Activated CD8-positive, alpha-beta T cell treated with anti-CD3 and anti-CD28 coated beads for 36 hours (primary cell): ENCODE measurements at regions not wholly inside any gene's neighbourhood (a gene's known extent, or its start where the extent isn't known, plus 50 kb on each side); places are given as distances from the start of the nearest gene placed in this dataset.

Experiments used
- ATAC-seq: fragments of 200-7000 bp; cut with Tn5 transposase; one replicate; pipeline ENCODE4 v1.10.0; 2021; ENCODE audit warnings: mild to moderate bottlenecking, moderate library complexity
- CTCF ChIA-PET: fragments of 350-600 bp; sonication (Branson Sonifier 250); formaldehyde crosslinking; loops from one replicate; lab custom pipeline; 2021; ENCODE audit warnings: antibody characterized with exemption; lab: Charles Lee
- POLR2A ChIA-PET: fragments of 350-600 bp; sonication (Branson Sonifier 250); formaldehyde crosslinking; loops from one replicate; lab custom pipeline; 2021; ENCODE audit warnings: antibody characterized with exemption; lab: Charles Lee
- DNase-seq: peaks from one replicate; pipeline ENCODE4 v3.0.0-alpha.2; 2020
- H3K27ac Mint-ChIP-seq: one replicate; pipeline ENCODE4 v1.8.0; 2021; ENCODE audit warnings: mild to moderate bottlenecking, mixed read lengths
- H3K27me3 Mint-ChIP-seq: one replicate; pipeline ENCODE4 v1.8.0; 2021; ENCODE audit warnings: mixed read lengths
- H3K36me3 Mint-ChIP-seq: one replicate; pipeline ENCODE4 v1.8.0; 2021; ENCODE audit warnings: low read depth, mixed read lengths
- H3K4me1 Mint-ChIP-seq: one replicate; pipeline ENCODE4 v1.8.0; 2021; ENCODE audit warnings: low read depth, mixed read lengths
- H3K4me3 Mint-ChIP-seq: one replicate; pipeline ENCODE4 v1.8.0; 2021; ENCODE audit warnings: mild to moderate bottlenecking, moderate library complexity, mixed read lengths
- H3K9me3 Mint-ChIP-seq: one replicate; pipeline ENCODE4 v1.8.0; 2021; ENCODE audit warnings: mixed read lengths
- CTCF ChIP-seq: fragments of 200-600 bp; IDR thresholded peaks from one replicate; pipeline ENCODE4 v1.8.0; 2022; ENCODE audit warnings: antibody characterized with exemption, mild to moderate bottlenecking
- intact Hi-C: fragments of 100-400 bp; cut with micrococcal nuclease; formaldehyde crosslinking; loops from one replicate; pipeline ENCODE4 v1.10.0; 2022

- ChIA-PET CTCF (no interaction called here), POLR2A (no interaction called here)
- ATAC-seq, result no peak
- Mint-ChIP-seq H3K36me3 (no peaks in the 10 kb centered on the region), H3K27ac (no peak overlapping the region), H3K27me3 (peaks cover 2% of the 10 kb centered on the region), H3K9me3 (peaks cover 21% of the 10 kb centered on the region), H3K4me3 (no peak overlapping the region), H3K4me1 (no peaks in the 10 kb centered on the region)
- intact Hi-C loops, result no loop called here
- TF ChIP-seq CTCF, result no peak
- DNase-seq, result no peak
Measured at GRCh38 chr4:12674184-12674583, 810.0 kb downstream of the RAB28 start.

- intact Hi-C loops, result no loop called here
- POLR2A ChIA-PET, result no interaction called here
Measured at GRCh38 chr4:12672303-12672702, 811.8 kb downstream of the RAB28 start.

DNA sequence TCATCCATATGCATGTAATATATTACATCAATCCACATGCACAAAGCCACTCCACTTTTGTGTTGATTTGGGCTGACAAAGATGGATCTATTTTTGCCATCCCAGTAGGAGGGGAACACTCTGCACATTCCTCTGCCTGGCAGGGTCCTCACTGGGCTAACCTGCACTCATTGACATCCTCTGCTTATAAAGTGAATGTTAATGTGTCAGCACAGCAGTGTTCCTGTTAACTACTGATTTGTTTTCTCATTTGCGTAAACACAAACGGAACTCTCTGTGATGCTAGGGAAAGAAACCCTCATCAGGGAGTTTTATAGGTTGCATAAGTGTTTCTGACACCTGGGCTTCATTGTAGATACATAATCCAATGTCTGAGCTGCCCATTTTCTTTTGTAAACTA is 826.0 kb downstream of the RAB28 start:
- ChIA-PET POLR2A (no interaction called here), CTCF (no interaction called here)
- ATAC-seq (no peak), DNase-seq (no peak)
- H3K36me3 Mint-ChIP-seq, result no peaks in the 10 kb centered on the region
- H3K27me3 Mint-ChIP-seq, result no peaks in the 10 kb centered on the region
- no peaks in the 10 kb centered on the region for H3K4me1 Mint-ChIP-seq
- TF ChIP-seq CTCF, result no peak
- peaks cover 2% of the 10 kb centered on the region for H3K9me3 Mint-ChIP-seq
- no peak overlapping the region for H3K27ac Mint-ChIP-seq
- intact Hi-C loops, result no loop called here
- H3K4me3 Mint-ChIP-seq, result no peak overlapping the region

More at GRCh38 chr4:12672303-12672702, 811.8 kb downstream of the RAB28 start:
- no peak overlapping the region for H3K27ac Mint-ChIP-seq
- no peaks in the 10 kb centered on the region for H3K4me1 Mint-ChIP-seq
- H3K4me3 Mint-ChIP-seq, result no peak overlapping the region
- CTCF ChIA-PET, result no interaction called here
- no peaks in the 10 kb centered on the region for H3K36me3 Mint-ChIP-seq
- ATAC-seq (no peak), DNase-seq (no peak)
- H3K9me3 Mint-ChIP-seq, result peaks cover 21% of the 10 kb centered on the region
- no peak for TF ChIP-seq CTCF
- H3K27me3 Mint-ChIP-seq, result peaks cover 2% of the 10 kb centered on the region

DNA sequence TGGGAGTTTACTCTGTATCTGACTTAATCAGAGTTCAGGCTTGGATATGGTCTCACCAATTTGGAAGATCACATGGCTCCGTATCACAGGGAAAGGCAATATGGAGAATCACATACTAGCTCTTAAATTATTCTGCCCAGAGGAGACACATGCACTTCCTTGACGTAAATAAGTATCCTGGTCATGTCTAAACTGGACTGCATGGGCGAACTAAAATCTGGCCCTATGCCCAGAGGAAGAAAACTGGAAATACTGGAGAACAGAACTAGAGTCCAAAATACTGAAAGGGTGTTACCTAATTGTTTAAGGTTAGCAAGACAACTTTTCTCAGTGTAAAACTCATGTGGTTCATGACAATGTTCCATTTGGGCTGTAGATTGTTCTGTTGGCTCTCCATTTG is 832.3 kb downstream of the RAB28 start:
- no peak for ATAC-seq
- TF ChIP-seq CTCF, result no peak
- Mint-ChIP-seq H3K4me3 (no peak overlapping the region), H3K4me1 (no peaks in the 10 kb centered on the region), H3K9me3 (no peaks in the 10 kb centered on the region), H3K27ac (no peak overlapping the region), H3K27me3 (no peaks in the 10 kb centered on the region), H3K36me3 (no peaks in the 10 kb centered on the region)
- intact Hi-C loops, result no loop called here
- DNase-seq, result no peak
- CTCF ChIA-PET, result no interaction called here
- POLR2A ChIA-PET, result no interaction called here

DNA sequence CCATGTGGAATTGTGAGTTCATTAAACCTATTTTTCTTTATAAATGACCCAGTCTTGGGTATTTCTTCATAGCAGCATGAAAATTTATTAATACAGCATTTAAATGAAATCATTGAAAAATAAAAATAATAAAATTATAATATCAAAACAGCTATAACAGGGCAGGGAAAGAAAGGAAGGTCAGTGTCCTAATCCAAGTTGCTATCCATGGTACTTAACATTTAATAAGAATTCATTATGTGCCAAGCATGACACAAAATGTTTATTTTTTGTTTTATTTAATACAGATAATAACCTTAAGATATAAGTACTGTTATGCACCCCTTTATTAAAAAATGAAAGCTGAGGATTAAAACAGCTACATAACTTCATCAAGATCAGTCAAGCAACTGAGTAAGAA is 838.4 kb downstream of the RAB28 start:
- H3K27ac Mint-ChIP-seq, result no peak overlapping the region
- intact Hi-C loops, result no loop called here
- no peaks in the 10 kb centered on the region for H3K4me1 Mint-ChIP-seq
- H3K27me3 Mint-ChIP-seq, result peaks cover 2% of the 10 kb centered on the region
- no peaks in the 10 kb centered on the region for H3K36me3 Mint-ChIP-seq
- H3K4me3 Mint-ChIP-seq, result no peak overlapping the region
- CTCF ChIA-PET, result no interaction called here
- no peaks in the 10 kb centered on the region for H3K9me3 Mint-ChIP-seq
- POLR2A ChIA-PET, result no interaction called here
- no peak for DNase-seq
- TF ChIP-seq CTCF, result no peak
- no peak for ATAC-seq
